ENCODE measurements at regions not wholly inside any gene's neighbourhood (a gene's known extent, or its start where the extent isn't known, plus 50 kb on each side); places are given as distances from the start of the nearest gene placed in this dataset.

GRCh38 chr5:107773479-107773878, 102.7 kb upstream of the EFNA5 start:
- TF ChIP-seq CTCF (IDR thresholded peaks at IDR 0.05) (no peak), POLR2A (IDR thresholded peaks at IDR 0.05) (no peak)

Measured in heart left ventricle (tissue), 13 donors.